Kidney (tissue), 13 donors: ENCODE measurements at regions not wholly inside any gene's neighbourhood (a gene's known extent, or its start where the extent isn't known, plus 50 kb on each side); places are given as distances from the start of the nearest gene placed in this dataset.

Source experiments
- DNase-seq, 5 donors: peaks; one replicate each; pipeline ENCODE4 v3.0.0-alpha.2; 2013 to 2020
- FAIRE-seq: peaks from 2 replicates; lab custom pipeline; 2012; peaks lifted over from hg19 to GRCh38; lab: Jason Lieb, UNC
- H3K27ac ChIP-seq, 2 donors: one replicate each; pipeline ENCODE4 v1.7.0; 2013; ENCODE audit warnings: low read depth in 2 of 2, low read length in 2 of 2, inconsistent platforms in 1 of 2
- H3K27me3 ChIP-seq: one replicate; pipeline ENCODE4 v1.7.1; 2013; ENCODE audit warnings: low read length, inconsistent platforms; ENCODE audit not compliant: control insufficient read depth, insufficient read depth
- H3K36me3 ChIP-seq, 3 donors: one replicate each; pipeline versions ENCODE4 v1.7.0 to v1.7.1; 2013; ENCODE audit warnings: low read length in 3 of 3, control low read depth in 1 of 3, inconsistent platforms in 1 of 3; ENCODE audit not compliant: insufficient read depth in 3 of 3, control insufficient read depth in 2 of 3
- H3K4me1 ChIP-seq, 3 donors: one replicate each; pipeline versions ENCODE4 v1.7.0 to v1.7.1; 2013; ENCODE audit warnings: low read length in 3 of 3, inconsistent platforms in 1 of 3, low read depth in 1 of 3; ENCODE audit not compliant: control insufficient read depth in 2 of 3, insufficient read depth in 2 of 3
- H3K4me3 ChIP-seq, 3 donors: one replicate each; pipeline versions ENCODE4 v1.7.0 to v1.8.1; 2013; ENCODE audit warnings: low read length in 3 of 3, control low read depth in 1 of 3, inconsistent platforms in 1 of 3
- H3K9ac ChIP-seq, 3 donors: one replicate each; pipeline versions ENCODE4 v1.7.0 to v1.7.1; 2013; ENCODE audit warnings: low read length in 3 of 3, control low read depth in 1 of 3, inconsistent platforms in 1 of 3
- H3K9me3 ChIP-seq, 3 donors: one replicate each; pipeline versions ENCODE4 v1.7.0 to v1.7.1; 2013; ENCODE audit warnings: low read length in 3 of 3, control low read depth in 1 of 3, inconsistent platforms in 1 of 3; ENCODE audit not compliant: control insufficient read depth in 2 of 3, insufficient read depth in 1 of 3
- CTCF ChIP-seq: IDR thresholded peaks from 3 replicates; pipeline ENCODE4 v1.5.1; 2012; ENCODE audit warnings: mild to moderate bottlenecking, moderate library complexity, borderline replicate concordance; ENCODE audit not compliant: insufficient read depth; ENCODE audit errors: extremely low read depth
- intact Hi-C: fragments of 100-400 bp; cut with DNase I; formaldehyde crosslinking; loops from one replicate; pipeline ENCODE4 v1.11.1; 2022
- donor health status: control.
- donor health status: control.
- donor health status: control.
- donor health status: control.
- donor health status: control.
- donor health status: DM: yes; HTN: yes; CAD: no.
- donor health status: Normal renal cell carcinoma (clear cell type).

- TF ChIP-seq CTCF = no peak
- no peak for FAIRE-seq
- H3K27ac ChIP-seq = no peak overlapping the region
- H3K36me3 ChIP-seq = no peaks in the 10 kb centered on the region
- DNase-seq = no peak
- H3K4me1 ChIP-seq = no peaks in the 10 kb centered on the region
- H3K9ac ChIP-seq = no peak overlapping the region
- H3K4me3 ChIP-seq = no peak overlapping the region
- intact Hi-C loops = no loop called here
- H3K9me3 ChIP-seq = no peaks in the 10 kb centered on the region
- no peaks in the 10 kb centered on the region for H3K27me3 ChIP-seq
Measured at GRCh38 chr17:72308744-72309385, 188.0 kb downstream of the SOX9 start.

GRCh38 chr17:72311004-72311403 lies 190.2 kb downstream of the SOX9 start:
- Histone ChIP-seq H3K27me3 (no peaks in the 10 kb centered on the region), H3K27ac (no peak overlapping the region), H3K4me1 (no peaks in the 10 kb centered on the region), H3K9ac (no peak overlapping the region), H3K4me3 (no peak overlapping the region), H3K9me3 (no peaks in the 10 kb centered on the region), H3K36me3 (no peaks in the 10 kb centered on the region)
- intact Hi-C loops = no loop called here
- FAIRE-seq (no peak), DNase-seq (no peak)
- TF ChIP-seq CTCF = no peak

GRCh38 chr17:72315122-72315913 lies 194.5 kb downstream of the SOX9 start:
- Histone ChIP-seq H3K27ac (no peak overlapping the region), H3K9ac (no peak overlapping the region), H3K9me3 (no peaks in the 10 kb centered on the region), H3K4me3 (no peak overlapping the region), H3K4me1 (no peaks in the 10 kb centered on the region), H3K27me3 (no peaks in the 10 kb centered on the region), H3K36me3 (no peaks in the 10 kb centered on the region)
- no peak for DNase-seq
- no peak for TF ChIP-seq CTCF
- no peak for FAIRE-seq
- intact Hi-C loops = no loop called here
